ENCODE measurements at regions not wholly inside any gene's neighbourhood (a gene's known extent, or its start where the extent isn't known, plus 50 kb on each side); places are given as distances from the start of the nearest gene placed in this dataset.

DNA sequence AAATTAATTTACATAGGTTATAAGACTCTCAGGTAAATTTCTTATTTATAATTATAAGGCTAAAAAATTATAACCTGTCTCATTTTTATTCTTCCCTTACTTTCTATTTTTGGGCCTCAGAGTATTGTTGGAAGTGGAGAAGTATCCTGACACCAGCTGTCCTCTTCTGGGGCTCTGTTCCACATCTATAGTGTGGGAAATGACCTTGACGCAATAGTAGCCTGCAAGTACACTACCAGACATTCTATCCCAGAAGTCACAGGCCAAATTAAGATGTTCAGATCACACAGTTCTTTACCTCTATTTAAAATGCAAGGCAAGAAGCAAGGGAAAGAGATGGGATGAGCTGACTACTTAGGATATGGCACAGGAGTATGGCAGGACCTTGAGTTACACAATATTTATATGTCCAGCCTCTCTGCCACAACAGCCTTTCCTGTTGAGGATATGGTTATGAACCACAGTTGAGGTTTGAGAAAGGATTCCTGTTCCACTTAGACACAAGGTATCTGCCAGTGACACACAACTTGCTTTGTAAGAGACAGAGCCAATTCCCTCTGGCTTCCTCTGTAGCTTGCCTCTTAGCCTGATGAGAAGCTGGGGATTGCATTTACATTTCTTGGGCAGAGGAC lies 158.0 kb upstream of the IL12A start:
- DNase-seq = peak in 1 of 3 experiments; percentile 43

DNA sequence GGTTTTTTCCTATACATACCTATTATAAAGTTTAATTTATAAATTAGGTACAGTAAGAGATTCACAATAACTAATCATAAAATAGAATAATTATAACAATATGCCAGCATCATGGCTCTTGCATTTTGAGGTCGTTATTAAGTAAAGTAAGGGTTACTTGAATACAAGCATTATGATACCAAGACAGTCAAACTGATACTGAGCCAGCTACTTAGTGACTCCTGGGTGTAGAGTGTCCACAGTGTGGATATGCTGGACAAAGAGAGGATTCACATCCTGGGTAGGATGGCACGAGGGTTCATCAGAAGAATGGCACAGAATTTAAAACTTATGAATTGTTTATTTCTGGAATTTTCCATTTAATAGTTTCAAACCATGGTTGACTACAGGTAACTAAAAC lies 157.2 kb upstream of the IL12A start:
- no peak for DNase-seq

DNA sequence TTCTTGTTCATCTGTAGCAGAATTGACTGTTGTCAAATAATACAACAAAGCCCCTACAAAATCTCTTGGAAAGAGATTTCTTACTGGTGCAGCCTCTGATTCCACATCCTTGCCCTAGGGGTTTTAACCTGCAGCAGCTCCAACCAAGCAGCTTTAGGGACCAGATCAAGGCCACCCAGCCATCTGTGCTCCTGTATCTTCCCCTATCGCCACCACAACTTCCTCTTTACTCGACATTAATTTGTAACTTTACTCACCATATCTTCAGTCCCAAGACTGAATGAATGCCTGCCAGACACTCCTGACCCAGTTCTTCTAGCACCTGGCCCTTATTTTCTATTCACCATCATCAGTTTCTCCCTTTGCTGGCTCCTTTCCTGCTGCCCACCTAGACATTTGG lies 156.6 kb upstream of the IL12A start:
- DNase-seq = no peak

DNA sequence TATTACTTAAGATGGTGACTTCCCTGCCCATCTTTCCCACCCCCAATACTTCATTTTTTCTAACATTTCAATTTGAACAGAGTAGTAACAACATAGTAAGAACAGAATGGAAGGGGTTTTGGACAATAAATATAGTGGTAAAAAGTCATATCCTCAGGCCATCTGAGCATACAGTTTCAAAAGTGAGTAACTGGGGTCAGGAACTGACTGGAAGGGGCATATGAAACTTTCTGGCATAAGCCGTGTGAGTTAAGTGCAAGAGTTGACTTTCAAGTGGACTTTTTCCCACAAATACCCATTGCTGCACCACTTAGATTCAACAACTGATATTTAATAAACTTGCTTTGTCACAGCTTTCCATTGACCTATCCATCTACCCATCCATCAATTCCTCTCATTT lies 153.5 kb upstream of the IL12A start:
- DNase-seq = no peak

DNA sequence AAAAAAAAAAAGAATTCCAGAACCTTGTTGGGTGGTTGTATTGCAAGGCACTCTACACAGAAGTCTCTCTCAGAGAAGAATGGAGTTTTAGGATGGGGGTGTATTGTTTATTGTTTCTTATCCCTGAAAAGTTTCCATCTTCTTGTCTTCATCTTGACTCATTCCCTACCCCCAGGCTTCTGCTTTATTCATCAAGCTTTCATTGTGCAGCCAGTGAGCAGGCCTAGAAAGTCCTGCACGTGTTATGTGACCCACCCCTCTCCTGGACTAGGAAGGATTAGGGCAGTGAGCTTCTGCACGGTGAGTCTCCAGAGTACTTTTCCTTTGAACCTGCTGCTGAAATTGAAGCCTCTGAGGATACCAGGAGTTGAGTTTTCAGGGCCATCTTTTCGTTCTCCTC lies 150.9 kb upstream of the IL12A start:
- DNase-seq = no peak

DNA sequence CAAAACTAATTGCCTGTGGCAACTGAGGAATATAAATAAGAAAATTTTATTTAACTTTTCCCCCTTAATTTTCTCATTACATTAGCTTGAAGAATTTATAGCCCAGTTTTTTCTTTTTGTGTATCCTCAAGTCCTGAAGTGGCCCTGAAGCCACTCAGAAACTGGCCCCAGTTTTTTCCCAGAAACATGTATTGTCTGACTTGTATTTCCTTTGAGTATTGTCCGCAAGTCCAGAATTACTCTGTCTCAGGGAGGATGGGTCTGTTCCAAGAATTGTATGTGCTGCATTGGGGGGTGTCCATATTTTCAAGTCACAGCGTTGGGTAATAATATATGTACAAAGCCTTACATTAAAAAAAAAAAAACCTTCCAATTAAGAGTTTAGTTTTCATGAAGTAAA lies 149.7 kb upstream of the IL12A start:
- DNase-seq = no peak

DNA sequence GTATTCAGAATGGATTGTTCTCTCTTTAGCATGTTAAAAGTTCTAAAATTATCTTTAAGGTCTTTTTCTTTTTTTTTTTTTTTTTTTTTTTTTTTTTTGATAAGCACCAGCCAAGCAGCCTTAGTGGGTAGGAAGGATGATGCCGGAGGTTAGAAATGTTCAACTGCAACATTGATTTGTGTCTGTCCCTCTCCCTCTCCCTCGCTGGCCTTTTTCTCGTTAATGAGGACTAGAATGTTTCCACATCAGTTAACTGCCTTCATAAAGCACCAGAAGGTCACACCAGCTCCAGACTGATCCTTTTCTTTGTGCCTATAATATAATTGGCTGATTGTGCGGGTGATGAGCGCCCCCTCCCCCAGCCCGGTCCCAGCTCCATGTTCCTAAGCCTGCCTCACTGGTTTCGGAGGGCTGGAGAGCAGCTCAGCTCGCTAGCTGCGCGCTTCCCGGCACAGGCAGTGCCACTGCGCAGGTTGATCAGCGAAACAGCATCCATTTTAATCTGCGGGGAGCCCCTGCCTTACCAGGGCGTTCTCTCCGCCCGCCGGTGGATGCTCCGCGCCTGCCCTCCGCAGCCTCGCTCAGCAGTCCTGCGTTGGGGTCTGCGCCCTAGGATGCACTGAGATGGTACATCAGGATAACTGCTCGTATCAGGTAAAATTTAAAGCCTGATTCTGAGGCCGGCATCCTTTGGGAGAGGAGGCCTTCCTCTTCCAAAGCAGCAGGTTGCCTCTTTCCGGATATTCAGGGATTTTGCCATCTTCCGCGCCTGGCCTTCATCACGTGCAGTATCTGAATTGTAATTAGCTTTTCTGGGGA lies 148.9 kb upstream of the IL12A start, which contains the start of gene SCHIP1:
Gene SCHIP1, plus strand, starts transcription at position 301 of the 819 bp plus-strand sequence.
- DNase-seq = no peak

DNA sequence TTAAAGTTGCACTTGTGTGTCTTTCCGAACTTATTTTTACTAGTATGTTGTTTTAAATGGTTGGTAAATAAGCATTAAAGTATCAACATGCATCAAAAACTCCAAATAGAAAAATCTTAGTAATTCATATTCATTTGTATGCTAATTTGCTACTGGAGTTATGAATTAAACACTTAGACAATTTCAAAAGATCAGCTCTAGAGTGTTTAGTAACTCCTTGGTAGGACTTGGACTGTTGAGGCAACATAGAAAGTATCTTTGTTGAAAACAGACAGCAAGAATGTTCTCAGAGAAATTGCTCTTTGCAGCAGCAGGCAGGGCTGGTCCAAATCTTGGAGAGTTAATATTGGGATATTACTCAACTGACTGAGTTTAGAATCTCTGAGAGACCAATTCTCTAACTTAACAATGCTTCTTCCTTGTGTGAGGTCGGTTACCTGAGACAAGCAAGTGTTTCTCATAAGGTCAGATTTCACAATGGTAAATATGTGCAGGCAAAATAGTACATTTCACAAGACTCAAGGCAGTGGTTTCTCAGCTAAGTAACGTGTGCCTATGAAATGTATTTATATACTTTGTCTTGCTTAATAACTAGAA lies 147.8 kb upstream of the IL12A start:
- no peak for DNase-seq

DNA sequence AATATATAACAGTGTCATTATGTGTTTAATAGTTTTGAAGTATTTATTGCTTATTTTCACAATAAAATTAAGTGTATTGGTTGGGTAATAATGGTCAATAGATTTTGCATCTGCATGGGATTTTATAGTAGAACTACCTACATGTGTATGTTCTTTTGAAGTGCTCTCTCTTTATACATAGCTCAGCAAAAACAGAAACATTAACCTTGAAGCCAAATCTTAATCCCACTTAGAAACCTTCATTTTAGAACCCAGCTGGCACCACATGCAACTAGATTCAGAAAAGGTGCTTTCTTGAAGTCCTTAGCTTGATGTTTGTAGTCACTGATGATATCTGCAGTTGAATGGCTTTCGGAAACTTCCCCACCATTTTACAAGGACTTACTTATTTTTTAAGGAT lies 146.9 kb upstream of the IL12A start:
- DNase-seq = no peak

DNA sequence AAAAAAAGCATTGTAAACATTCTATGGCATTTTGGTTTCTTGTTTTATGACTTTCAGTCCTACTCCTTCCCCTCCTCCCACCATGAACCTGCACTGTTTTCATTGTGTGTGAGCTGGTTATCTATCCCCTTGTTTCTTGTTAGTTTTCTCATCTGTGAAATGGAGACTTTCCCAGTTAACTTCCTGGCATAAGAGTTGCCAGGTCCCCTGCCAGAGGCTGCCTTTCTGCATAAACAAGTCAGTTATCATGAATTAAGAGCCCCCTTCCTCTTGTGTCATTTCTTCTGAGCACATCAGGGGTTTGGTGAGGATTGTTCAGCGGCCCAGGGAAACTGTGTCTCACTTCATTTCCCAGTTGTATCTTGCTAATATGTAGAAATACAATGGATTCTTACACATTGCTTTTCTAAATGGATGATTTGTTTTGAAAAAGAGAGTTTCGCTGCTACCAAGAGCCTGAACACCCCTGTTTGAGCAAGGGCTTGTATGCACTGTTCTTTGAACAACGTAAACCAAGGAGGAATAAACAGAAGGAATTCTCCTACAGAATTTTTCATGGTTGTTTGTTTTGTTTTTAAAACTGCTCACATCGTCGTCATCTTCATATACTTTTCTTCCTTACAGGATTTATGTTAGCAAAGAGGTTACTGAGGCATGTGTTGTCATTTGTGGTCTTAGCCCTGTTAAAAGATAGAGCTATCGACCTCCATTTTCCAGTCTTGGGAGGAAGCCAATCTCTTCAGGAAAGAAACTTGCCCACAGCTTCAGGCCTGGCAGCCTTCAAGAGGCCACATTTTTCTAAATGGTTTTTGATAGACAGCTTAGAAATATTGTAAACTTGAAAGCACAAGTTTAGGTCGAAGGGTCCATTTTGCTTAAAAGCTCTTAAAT lies 144.6 kb upstream of the IL12A start:
- DNase-seq = no peak

DNA sequence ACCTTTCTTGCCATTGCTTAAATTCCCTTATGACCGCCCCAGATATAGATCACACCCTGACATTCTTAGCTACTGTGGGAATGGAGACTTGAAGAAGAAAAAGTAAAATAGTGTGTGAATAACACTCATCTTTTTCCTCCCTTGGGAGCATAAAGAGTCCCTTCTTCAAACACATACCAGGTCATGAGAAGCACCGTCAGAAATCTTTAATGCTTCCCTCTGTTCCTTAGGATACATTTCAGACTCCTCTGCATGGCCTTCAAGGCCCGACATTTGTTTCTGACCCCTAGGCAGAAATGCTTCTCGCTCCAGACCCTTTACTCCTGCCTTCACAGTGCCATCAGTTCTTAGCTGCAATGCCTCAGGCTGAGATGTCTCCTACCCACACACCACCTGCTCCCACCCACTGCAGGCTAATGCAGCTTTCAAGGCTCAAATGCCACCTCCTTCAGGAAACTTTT lies 143.8 kb upstream of the IL12A start:
- DNase-seq = no peak

DNA sequence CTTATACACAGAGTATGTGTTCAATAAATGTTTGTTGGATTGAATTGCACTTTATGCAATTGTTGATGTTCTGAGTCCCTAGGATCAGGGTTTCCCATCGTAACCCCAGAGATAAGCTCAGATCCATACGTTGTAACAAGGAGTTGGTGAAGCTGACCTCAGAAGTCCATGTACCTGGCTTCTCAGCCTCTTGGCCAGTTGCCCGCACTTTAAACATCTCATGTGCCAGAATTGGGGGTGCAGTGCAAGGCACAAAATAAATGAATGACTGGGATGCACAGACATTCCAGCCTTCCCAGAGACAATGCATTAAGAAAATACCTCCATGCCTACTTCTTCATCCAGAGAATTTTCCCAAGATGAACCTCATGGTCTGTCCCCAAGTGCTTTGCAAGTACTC lies 142.9 kb upstream of the IL12A start:
- DNase-seq = no peak

DNA sequence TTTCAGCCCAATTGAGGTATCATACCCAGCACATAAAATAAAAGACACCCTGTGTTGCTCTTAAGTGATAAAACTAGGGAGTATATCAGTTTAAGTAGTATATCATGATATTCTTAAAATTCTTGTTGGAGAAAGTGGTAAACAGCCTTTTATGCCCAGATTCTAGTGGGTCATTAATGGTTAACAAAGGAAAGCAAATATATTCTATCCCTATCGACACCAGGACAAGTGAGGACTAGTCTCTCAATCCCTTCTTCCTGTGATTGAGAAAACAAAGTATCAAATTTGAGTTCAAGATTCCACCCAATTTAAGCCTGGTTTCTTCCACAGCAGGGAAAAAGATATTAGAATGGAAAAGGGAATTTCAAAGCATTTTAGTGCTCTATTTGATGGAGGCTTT lies 142.4 kb upstream of the IL12A start:
- DNase-seq = peak in 1 of 3 experiments; percentile 19

DNA sequence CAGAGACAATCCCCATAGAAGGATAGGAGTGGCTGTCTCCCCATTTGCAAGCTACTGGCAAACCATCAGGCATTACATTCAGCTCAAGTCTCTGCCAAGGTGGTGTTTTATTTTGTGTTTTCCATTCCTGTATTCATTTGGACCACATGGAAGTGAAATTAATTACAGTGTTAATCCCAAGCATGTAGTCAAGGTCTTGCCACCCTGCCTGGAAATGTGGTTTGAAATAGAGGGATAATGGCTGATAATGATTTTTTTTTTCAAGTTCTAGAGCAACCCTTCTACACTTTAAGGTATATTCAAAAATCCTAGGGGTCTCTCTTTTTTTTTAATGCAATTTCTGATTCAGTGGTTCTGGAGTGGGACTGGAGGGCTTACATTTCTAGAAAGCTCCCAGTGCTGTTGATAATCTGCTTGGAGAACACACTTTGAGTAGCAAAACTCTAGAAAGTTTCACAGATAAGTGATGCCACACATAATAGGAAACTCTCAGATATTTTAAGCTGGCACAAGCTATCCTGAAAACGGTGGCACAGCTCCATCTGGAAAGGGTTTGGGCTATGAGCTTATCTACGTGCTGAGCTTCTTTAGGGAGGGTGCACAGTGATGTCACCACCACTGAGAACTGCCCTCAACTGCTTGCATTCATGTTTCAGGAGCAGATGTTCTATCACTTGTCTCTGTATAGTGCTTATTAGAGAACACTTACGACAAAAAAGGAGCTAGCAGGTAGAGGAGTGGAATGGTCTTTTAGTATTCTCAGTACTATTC lies 140.1 kb upstream of the IL12A start:
- DNase-seq = no peak

DNA sequence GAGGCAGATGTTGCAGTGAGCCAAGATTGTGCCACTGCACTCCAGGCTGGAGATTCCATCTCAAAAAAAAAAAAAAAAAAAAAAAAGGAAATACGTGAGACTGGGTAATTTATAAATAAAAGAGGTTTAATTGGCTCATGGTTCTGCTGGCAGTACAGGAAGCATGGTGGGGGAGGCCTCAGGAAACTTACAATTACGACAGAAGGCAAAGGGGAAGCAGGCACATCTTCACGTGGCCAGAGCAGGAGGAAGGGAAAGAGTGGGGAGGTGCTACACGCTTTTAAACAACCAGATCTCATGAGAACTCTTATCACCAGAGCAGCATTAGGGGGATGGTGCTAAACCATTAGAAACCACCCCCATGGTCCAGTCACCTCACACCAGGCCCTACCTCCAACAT lies 138.2 kb upstream of the IL12A start:
- no peak for DNase-seq

DNA sequence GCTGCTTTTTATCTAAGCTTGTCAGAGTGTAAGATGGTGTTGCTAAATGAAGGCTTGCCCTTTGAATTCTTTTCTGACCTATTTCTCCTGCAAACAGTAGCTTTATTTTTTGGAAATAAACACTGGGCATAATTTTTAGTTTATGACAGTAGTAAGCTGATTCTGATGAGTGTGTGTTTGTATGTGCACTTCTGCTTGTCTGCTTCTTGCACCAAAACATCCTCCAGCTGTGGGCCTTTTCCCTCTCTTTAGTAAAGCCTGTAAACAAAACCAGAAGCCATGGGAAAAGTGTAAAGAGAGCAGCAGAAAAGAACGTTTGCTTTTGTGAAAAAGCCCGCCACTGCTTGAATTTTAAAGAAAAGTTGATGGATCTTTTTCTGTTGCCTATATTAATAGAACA lies 136.4 kb upstream of the IL12A start:
- no peak for DNase-seq

DNA sequence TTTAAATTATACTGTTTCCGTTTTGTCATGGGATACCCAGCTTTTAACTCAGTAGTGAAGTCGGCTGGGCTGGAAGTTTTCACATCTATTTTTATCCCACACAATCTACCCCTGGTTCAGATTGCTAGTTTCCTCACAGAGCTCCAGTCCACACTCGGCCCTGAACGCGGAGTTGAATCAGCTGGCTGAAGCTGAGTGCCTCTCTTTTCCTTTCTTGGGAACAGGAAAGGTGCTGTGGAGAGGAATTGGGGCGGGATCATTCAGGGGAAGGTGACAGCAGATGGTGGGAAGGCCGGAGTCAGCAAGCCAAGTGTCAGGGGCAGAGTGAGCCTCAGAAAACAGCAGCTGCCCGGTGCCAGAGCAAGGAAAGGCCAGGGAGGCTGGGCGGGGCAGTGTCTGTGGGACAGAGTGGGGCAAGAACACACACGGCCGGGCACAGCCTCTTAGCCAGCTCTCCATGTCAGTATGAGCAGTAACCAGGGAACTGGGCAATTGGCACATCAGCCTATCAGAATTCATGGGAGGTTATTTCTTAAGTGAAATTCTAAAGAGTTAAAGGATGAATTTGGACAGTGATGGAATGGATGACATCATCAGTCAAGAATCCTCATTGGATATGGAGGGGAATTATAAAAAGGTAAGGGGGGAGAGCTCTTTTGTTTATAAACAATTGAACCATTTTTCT lies 135.7 kb upstream of the IL12A start:
- peak in 1 of 3 experiments; percentile 26 for DNase-seq

DNA sequence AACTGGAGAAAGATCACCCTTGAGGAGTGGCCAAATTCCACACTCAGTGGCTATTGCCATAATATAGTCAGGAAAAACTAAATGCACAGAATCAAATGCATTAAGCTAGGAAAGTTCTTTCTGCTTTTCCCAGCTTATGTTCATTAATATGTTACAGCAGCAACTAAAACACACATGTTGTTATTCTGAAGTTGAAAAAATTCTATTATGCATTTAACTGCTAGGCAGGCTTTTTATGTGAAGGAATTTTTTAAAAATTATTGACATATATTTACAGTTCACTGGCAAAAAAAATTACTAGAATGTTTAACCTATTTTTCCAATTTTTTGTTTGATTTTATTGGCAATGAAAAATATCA lies 135.2 kb upstream of the IL12A start:
- no peak for DNase-seq

DNA sequence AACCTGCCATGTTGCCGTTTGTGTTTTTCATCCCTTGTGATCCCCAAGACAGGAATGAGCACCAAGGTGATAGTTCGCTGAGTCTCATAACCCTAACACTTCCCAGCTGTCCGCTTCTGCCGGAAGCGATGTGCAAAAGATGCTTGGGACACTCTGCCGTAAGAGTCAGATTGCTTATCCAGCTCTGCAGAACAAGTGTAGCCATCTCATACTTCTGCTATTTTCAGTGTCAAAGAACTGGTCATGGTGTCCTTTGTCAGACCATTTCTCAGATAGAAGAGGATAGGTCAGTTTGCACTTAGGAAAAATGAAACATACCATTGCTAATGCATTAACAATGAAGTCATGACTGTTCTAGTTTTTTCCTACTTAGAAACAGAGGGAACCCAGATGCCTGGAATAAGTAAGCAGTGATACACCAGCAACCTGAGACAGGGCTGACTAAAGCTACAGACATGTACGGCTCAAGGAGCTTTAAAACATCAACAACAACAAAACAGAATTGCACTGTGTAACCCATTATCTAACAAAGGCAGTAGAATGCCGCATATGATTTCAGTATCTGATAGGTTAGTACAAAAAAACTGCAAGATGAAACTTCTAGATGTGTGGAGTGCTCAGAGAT lies 134.0 kb upstream of the IL12A start:
- DNase-seq = no peak

DNA sequence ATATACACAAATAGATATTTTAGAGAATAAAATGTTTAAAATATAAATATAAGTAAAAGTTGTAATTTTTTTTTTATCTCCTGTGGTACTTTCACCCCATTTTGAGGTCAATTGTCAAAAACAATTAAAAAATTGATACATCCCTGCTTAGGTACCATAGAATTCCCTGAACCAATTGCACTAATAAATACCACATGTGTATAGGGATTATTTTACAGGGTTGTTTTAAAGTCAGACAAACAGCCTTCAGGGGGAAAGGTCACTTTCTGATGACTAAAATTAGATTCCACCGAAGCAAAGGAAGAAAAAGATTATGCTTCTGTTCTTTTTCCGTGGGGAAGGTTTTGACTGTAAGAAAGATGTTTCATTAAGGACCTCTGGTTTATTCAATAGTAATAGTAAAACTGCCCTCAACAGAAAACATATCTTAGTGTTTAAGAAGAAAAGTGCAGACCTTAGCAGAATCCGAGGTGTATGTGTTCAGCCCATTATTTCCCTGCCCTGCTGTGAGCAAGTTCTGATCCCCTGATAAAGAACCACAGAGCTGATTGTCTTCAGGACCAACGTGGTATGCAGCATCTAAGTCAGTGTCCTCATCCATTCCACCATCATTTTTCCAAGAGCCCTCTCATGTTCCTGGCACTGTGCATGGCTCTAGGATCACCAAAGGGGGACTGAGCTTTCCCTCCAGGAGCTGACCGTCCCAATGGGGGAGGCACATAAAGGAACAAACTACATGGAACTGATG lies 132.9 kb upstream of the IL12A start:
- no peak for DNase-seq

Data from NCI-H1417 (cell line).